Left lung (tissue), 4 donors: ENCODE measurements at regions not wholly inside any gene's neighbourhood (a gene's known extent, or its start where the extent isn't known, plus 50 kb on each side); places are given as distances from the start of the nearest gene placed in this dataset.

Experiments
- ATAC-seq: fragments of 200-7000 bp; cut with Tn5 transposase; one replicate; pipeline ENCODE4 v1.9.1; 2020; ENCODE audit warnings: moderate library complexity
- DNase-seq, 4 donors: peaks; one replicate each; pipeline ENCODE4 v3.0.0-alpha.2; 2013 to 2020
- H3K27ac ChIP-seq, 2 donors: fragments of 200-600 bp; sonication (generic) in 1 of 2; one replicate each; pipeline versions ENCODE4 v1.5.0 to v1.8.0; 2020 to 2021
- H3K27me3 ChIP-seq, 2 donors: fragments of 200-600 bp; sonication (generic) in 1 of 2; one replicate each; pipeline versions ENCODE4 v1.5.0 to v1.8.0; 2020 to 2021
- H3K36me3 ChIP-seq, 2 donors: fragments of 200-600 bp; sonication (generic) in 1 of 2; one replicate each; pipeline versions ENCODE4 v1.5.0 to v1.8.0; 2020 to 2021
- H3K4me1 ChIP-seq, 2 donors: fragments of 200-600 bp; one replicate each; pipeline ENCODE4 v1.8.0; 2021
- H3K4me3 ChIP-seq, 2 donors: fragments of 200-600 bp; sonication (generic) in 1 of 2; one replicate each; pipeline versions ENCODE4 v1.5.0 to v1.8.0; 2020 to 2021; ENCODE audit warnings: mild to moderate bottlenecking in 1 of 2
- H3K9me3 ChIP-seq, 2 donors: fragments of 200-600 bp; sonication (generic) in 1 of 2; one replicate each; pipeline versions ENCODE4 v1.5.0 to v1.8.0; 2020 to 2021
- intact Hi-C, 2 donors: fragments of 100-400 bp; cut with DNase I; formaldehyde crosslinking; loops; one replicate each; pipeline versions ENCODE4 v1.11.2 to v1.14.2; 2022
- TF ChIP-seq, protein P1 (sequence below), 2 donors: fragments of 200-600 bp; sonication (generic) in 1 of 2; IDR thresholded peaks; one replicate each; pipeline versions ENCODE4 v1.5.0 to v1.8.0; 2021; ENCODE audit warnings: antibody characterized with exemption in 2 of 2
- donor health status: DM: no; HTN: yes; CAD: no.
- donor health status: DM: no; HTN: no; CAD: no.

DNA sequence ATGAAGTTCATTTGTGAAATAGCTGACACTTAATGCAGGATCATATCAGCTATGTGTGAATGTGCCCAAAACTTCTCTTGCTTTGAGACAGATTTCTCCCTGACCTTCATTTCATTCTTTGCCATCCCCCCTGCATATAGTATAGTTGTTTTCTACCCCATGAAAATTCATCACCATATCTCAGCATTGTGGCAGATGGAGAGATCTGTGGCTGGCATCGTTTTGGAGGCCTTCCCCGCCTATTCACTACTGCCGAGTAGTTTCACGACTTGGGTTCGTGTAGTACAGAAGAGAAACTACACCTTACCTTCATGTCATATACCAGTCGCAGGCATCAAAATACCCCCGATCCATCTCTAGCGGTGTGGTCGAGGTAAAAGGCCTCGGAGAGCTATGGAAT is 66.2 kb upstream of the SELENOK start:
- Histone ChIP-seq H3K9me3 (no peaks in the 10 kb centered on the region), H3K27ac (no peak overlapping the region), H3K4me1 (no peaks in the 10 kb centered on the region), H3K4me3 (no peak overlapping the region), H3K27me3 (no peaks in the 10 kb centered on the region), H3K36me3 (no peaks in the 10 kb centered on the region)
- TF ChIP-seq, protein P1, sequence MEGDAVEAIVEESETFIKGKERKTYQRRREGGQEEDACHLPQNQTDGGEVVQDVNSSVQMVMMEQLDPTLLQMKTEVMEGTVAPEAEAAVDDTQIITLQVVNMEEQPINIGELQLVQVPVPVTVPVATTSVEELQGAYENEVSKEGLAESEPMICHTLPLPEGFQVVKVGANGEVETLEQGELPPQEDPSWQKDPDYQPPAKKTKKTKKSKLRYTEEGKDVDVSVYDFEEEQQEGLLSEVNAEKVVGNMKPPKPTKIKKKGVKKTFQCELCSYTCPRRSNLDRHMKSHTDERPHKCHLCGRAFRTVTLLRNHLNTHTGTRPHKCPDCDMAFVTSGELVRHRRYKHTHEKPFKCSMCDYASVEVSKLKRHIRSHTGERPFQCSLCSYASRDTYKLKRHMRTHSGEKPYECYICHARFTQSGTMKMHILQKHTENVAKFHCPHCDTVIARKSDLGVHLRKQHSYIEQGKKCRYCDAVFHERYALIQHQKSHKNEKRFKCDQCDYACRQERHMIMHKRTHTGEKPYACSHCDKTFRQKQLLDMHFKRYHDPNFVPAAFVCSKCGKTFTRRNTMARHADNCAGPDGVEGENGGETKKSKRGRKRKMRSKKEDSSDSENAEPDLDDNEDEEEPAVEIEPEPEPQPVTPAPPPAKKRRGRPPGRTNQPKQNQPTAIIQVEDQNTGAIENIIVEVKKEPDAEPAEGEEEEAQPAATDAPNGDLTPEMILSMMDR (IDR thresholded peaks at IDR 0.05), result no peak
- no peak for DNase-seq
- intact Hi-C loops, result no loop called here
- no peak for ATAC-seq

DNA sequence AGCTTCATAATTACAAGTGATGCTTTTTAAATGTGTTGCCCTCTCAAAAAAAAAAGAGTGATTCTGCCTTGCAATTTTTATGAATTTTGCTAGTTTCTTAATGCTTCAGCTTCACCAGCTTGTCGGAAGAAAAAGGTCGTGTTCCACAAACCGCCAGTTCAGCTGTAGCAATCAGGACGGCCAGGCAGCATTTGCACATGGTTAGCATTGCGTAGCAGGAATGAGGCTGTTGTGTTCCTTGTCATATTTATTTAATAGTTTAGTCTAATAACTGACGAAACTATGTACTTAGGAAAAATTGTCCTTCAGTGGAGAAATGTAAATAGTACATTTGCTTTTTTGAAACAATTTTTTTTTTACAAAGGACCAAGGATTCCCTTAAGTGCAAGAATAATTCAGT is 64.9 kb upstream of the SELENOK start:
- peak; percentile 70 for ATAC-seq
- DNase-seq, result peak in 2 of 4 donors; percentile 13 to 44
- H3K27ac ChIP-seq, result no peak overlapping the region

DNA sequence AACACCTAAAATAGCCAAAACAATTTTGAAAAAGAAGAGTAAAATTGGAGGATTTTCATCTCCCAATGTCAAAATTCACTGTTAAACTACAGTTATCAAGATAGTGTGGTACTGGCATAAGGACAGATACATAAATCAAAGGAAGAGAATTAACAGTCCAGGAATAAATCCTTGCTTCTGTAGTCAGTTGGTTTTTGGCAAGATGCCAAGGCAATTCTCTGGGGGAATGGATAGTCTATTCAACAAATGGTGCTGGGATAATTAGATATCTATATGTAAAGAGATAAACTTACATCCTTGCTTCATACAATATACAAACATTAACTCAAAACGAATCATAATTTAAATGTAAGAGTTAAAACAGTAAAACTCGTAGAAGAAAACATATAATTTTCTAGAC is 57.9 kb upstream of the SELENOK start:
- Histone ChIP-seq H3K27ac (no peak overlapping the region), H3K9me3 (peaks cover 0 to 27% of the 10 kb centered on the region in 2 donors), H3K27me3 (no peaks in the 10 kb centered on the region), H3K4me3 (no peak overlapping the region), H3K4me1 (no peaks in the 10 kb centered on the region), H3K36me3 (no peaks in the 10 kb centered on the region)
- TF ChIP-seq, protein P1 (IDR thresholded peaks at IDR 0.05), result no peak
- intact Hi-C loops, result no loop called here
- no peak for ATAC-seq
- no peak for DNase-seq

More for the DNA sequence above, 64.9 kb upstream of the SELENOK start:
- Histone ChIP-seq H3K27me3 (no peaks in the 10 kb centered on the region), H3K36me3 (no peaks in the 10 kb centered on the region), H3K4me3 (no peak overlapping the region), H3K9me3 (no peaks in the 10 kb centered on the region), H3K4me1 (no peaks in the 10 kb centered on the region)
- intact Hi-C loops, result no loop called here
- TF ChIP-seq, protein P1 (IDR thresholded peaks at IDR 0.05), result no peak

DNA sequence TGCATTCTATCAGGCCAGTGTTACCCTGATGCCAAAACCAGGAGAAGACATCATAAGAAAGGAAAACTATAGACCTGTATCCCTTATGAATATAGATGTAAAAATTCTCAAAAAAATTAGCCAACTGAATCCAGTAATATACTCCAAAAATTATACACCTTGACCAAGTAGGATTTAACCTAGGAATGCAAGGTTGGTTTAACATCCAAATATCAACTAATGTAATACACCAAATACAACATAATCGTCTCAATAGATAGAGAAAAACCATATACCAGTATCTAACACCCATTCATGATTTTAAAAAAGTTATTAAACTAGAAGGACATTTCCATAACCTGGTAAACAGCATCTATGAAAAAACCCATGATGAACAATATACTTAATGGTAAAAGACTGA is 56.5 kb upstream of the SELENOK start:
- Histone ChIP-seq H3K36me3 (no peaks in the 10 kb centered on the region), H3K4me1 (no peaks in the 10 kb centered on the region), H3K9me3 (peaks cover 0 to 27% of the 10 kb centered on the region in 2 donors), H3K4me3 (no peak overlapping the region), H3K27me3 (peaks cover 0 to 4% of the 10 kb centered on the region in 2 donors), H3K27ac (no peak overlapping the region)
- intact Hi-C loops, result no loop called here
- TF ChIP-seq, protein P1 (IDR thresholded peaks at IDR 0.05), result no peak
- no peak for ATAC-seq
- DNase-seq, result no peak

DNA sequence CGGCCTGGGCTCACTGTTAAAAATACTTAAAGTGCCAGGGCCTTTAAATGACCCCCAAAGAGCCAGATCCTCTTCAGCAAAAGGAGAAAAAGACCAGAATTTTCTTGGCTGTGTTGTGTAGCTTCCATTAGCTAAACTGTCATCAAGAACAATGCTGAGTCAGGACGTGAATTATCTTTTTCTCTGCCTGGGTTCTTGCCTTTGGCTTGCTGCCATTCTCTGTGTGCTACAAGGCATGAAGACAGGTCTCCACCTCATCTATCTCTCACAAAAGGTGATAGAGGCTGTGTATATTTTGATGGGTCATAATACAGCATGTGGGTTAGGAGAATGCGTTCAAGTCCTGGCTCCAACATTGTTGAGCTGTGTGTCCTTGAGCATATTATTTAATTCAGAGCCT is 52.4 kb upstream of the SELENOK start:
- Histone ChIP-seq H3K9me3 (peaks cover 0 to 27% of the 10 kb centered on the region in 2 donors), H3K27me3 (peaks cover 0 to 18% of the 10 kb centered on the region in 2 donors), H3K4me3 (no peak overlapping the region), H3K27ac (no peak overlapping the region), H3K4me1 (no peaks in the 10 kb centered on the region), H3K36me3 (no peaks in the 10 kb centered on the region)
- TF ChIP-seq, protein P1 (IDR thresholded peaks at IDR 0.05), result no peak
- intact Hi-C loops, result no loop called here
- no peak for ATAC-seq
- DNase-seq, result no peak
